SK-N-MC (cell line): ENCODE measurements at regions not wholly inside any gene's neighbourhood (a gene's known extent, or its start where the extent isn't known, plus 50 kb on each side); places are given as distances from the start of the nearest gene placed in this dataset.

Source experiments
- EZH2 ChIP-seq: fragments of 200-600 bp; sonication (generic); IDR thresholded peaks from one replicate; pipeline ENCODE4 v1.6.1; 2017; ENCODE audit warnings: antibody characterized with exemption
- FOXP2 ChIP-seq: optimal IDR thresholded peaks from 2 replicates; pipeline ENCODE3; 2011; ENCODE audit warnings: mild to moderate bottlenecking, moderate library complexity; ENCODE audit not compliant: insufficient read depth; ENCODE audit errors: extremely low read length, control extremely low read depth
- POLR2AphosphoS5 ChIP-seq: IDR thresholded peaks from 2 replicates; pipeline ENCODE4 v1.6.1; 2012; ENCODE audit warnings: mild to moderate bottlenecking, low read depth, low read length, borderline replicate concordance

DNA sequence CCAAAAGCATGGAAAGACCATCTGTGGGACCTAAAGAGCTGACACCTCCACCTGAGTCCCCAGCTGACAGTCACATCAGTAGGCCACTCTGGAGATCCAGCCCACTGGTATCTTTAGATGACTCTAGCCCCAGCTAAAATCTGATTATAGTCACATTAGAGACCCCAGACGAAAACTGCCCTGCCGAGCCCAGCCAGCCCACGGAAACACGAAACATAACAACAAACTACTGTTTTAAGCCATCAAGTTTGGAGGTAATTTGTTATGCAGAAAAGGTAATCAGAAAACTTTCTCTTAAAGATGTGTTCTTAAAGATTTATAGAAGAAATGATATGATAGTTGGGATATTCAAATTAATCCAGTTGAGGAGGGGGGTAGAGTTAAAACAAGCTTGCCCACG is 175.7 kb downstream of the DHX15 start:
- TF ChIP-seq EZH2, result no peak
- TF ChIP-seq POLR2AphosphoS5, result no peak
- TF ChIP-seq FOXP2, result no peak
